Panc1 (cell line): ENCODE measurements at regions not wholly inside any gene's neighbourhood (a gene's known extent, or its start where the extent isn't known, plus 50 kb on each side); places are given as distances from the start of the nearest gene placed in this dataset.

ENCODE experiments used
- CTCF ChIP-seq: fragments of 450-650 bp; IDR thresholded peaks from 2 replicates; pipeline ENCODE4 v1.5.1; 2017; ENCODE audit warnings: mild to moderate bottlenecking
- POLR2AphosphoS5 ChIP-seq: IDR thresholded peaks from 2 replicates; pipeline ENCODE4 v1.6.1; 2012; ENCODE audit warnings: mild to moderate bottlenecking, low read depth, low read length, moderate library complexity
- SIN3A ChIP-seq: IDR thresholded peaks from 2 replicates; pipeline ENCODE4 v1.6.1; 2012; ENCODE audit warnings: low read depth, mild to moderate bottlenecking, low read length, moderate library complexity, borderline replicate concordance; ENCODE audit not compliant: insufficient read depth
- TCF7L2 ChIP-seq: IDR thresholded peaks from 2 replicates; pipeline ENCODE4 v1.6.1; 2011; ENCODE audit warnings: mild to moderate bottlenecking, low read depth, low read length, inconsistent platforms

GRCh38 chr12:126558810-126559209 lies 1493.6 kb downstream of the AACS start:
- TF ChIP-seq SIN3A (no peak), CTCF (no peak), POLR2AphosphoS5 (no peak), TCF7L2 (no peak)
